ENCODE measurements at regions not wholly inside any gene's neighbourhood (a gene's known extent, or its start where the extent isn't known, plus 50 kb on each side); places are given as distances from the start of the nearest gene placed in this dataset.

GRCh38 chr1:177526201-177526600, 355.4 kb downstream of the BRINP2 start:
- TF ChIP-seq CEBPB (IDR thresholded peaks at IDR 0.05; ENCODE audit: low read depth, low read length) (no peak), POLR2A (IDR thresholded peaks at IDR 0.05; ENCODE audit: low read depth, low read length) (no peak), MAZ (IDR thresholded peaks at IDR 0.05; ENCODE audit: borderline replicate concordance, low read depth, low read length) (no peak), SMC3 (IDR thresholded peaks at IDR 0.05; ENCODE audit: low read depth, low read length) (no peak), USF2 (IDR thresholded peaks at IDR 0.05; ENCODE audit: low read depth, low read length) (no peak), RFX5 (IDR thresholded peaks at IDR 0.05; ENCODE audit: low read depth, low read length) (no peak), MAFK (IDR thresholded peaks at IDR 0.05; ENCODE audit: low read depth, low read length) (no peak)
- TF ChIP-seq, protein P1, sequence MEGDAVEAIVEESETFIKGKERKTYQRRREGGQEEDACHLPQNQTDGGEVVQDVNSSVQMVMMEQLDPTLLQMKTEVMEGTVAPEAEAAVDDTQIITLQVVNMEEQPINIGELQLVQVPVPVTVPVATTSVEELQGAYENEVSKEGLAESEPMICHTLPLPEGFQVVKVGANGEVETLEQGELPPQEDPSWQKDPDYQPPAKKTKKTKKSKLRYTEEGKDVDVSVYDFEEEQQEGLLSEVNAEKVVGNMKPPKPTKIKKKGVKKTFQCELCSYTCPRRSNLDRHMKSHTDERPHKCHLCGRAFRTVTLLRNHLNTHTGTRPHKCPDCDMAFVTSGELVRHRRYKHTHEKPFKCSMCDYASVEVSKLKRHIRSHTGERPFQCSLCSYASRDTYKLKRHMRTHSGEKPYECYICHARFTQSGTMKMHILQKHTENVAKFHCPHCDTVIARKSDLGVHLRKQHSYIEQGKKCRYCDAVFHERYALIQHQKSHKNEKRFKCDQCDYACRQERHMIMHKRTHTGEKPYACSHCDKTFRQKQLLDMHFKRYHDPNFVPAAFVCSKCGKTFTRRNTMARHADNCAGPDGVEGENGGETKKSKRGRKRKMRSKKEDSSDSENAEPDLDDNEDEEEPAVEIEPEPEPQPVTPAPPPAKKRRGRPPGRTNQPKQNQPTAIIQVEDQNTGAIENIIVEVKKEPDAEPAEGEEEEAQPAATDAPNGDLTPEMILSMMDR (conservative IDR thresholded peaks at IDR 0.05; ENCODE audit: low read depth, low read length): no peak
